ENCODE measurements at regions not wholly inside any gene's neighbourhood (a gene's known extent, or its start where the extent isn't known, plus 50 kb on each side); places are given as distances from the start of the nearest gene placed in this dataset.

DNA sequence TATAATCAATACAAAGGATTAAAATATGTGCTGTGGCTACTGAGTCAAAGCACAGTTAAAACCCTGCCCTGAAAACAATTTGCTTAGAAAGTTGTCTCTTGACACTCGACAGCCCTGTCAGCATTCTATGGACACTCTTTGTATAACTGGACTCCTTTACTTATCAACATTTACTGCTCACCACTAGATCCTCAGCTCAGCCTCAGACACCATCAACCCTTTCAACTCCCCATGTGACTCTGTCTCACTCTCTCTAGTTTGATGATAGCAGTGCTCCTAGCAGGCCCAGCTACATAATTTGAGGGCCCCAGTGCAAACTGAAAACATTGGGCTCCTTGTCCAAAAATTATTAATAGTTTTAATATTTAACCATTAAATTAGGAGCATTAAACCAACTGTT lies 181.8 kb downstream of the TENT5A start:
- Histone ChIP-seq H3K27ac (no peak overlapping the region), H3K4me1 (no peaks in the 10 kb centered on the region), H3K9me3 (no peaks in the 10 kb centered on the region), H3K27me3 (no peaks in the 10 kb centered on the region), H3K36me3 (no peaks in the 10 kb centered on the region), H3K4me3 (no peak overlapping the region)
- intact Hi-C loops (cut with DNase I; ENCODE audit: low total_unique reads) = no loop called here
- DNase-seq (ENCODE audit: low spot score in 2 of 2) = no peak
- no peak for TF ChIP-seq CTCF (IDR thresholded peaks at IDR 0.05)
- TF ChIP-seq POLR2A (IDR thresholded peaks at IDR 0.05) = no peak
- no peak for TF ChIP-seq POLR2AphosphoS5 (IDR thresholded peaks at IDR 0.05)

GRCh38 chr6:81568973-81569372 lies 183.5 kb downstream of the TENT5A start:
- no peaks in the 10 kb centered on the region for H3K4me1 ChIP-seq
- H3K27me3 ChIP-seq = no peaks in the 10 kb centered on the region
- no peak for DNase-seq (ENCODE audit: low spot score in 2 of 2)
- H3K4me3 ChIP-seq = no peak overlapping the region
- no peak for TF ChIP-seq POLR2AphosphoS5 (IDR thresholded peaks at IDR 0.05)
- TF ChIP-seq CTCF (IDR thresholded peaks at IDR 0.05) = no peak
- no peak for TF ChIP-seq POLR2A (IDR thresholded peaks at IDR 0.05)
- no peaks in the 10 kb centered on the region for H3K36me3 ChIP-seq
- H3K27ac ChIP-seq = no peak overlapping the region
- no peaks in the 10 kb centered on the region for H3K9me3 ChIP-seq
- intact Hi-C loops (cut with DNase I; ENCODE audit: low total_unique reads) = no loop called here

GRCh38 chr6:81565071-81565470 lies 187.4 kb downstream of the TENT5A start:
- intact Hi-C loops (cut with DNase I; ENCODE audit: low total_unique reads) = no loop called here
- Histone ChIP-seq H3K4me3 (no peak overlapping the region), H3K27me3 (no peaks in the 10 kb centered on the region), H3K9me3 (no peaks in the 10 kb centered on the region), H3K36me3 (no peaks in the 10 kb centered on the region), H3K27ac (no peak overlapping the region), H3K4me1 (no peaks in the 10 kb centered on the region)
- DNase-seq (ENCODE audit: low spot score in 2 of 2) = no peak
- no peak for TF ChIP-seq POLR2A (IDR thresholded peaks at IDR 0.05)
- no peak for TF ChIP-seq POLR2AphosphoS5 (IDR thresholded peaks at IDR 0.05)
- TF ChIP-seq CTCF (IDR thresholded peaks at IDR 0.05) = no peak

DNA sequence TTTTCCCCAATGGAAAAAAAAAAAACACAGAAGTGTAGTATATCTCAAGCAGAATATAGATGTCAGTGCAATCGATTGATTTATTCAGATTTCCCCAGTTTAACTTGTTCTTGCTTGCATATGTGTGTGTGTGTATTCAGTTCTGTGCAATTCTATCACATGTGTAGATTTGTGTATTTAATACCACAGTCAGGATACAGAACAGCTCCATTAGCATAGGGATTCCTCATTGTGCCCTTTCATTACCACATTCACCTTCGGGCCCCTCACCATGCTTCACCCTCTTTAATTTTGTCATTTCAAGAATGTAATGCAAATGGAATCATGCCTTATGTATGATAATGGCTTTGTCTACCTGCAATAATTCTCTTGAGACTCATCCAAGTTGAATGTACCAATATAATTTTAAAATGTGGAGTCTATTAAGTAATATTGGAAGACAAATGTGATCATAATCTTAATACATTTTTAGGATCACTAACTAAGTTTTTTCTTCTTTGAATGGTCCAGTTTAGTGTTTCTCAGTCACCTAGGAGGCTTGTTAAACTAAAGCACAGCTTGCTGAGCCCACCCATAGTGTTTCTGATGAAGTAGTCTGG lies 187.9 kb downstream of the TENT5A start:
- Histone ChIP-seq H3K9me3 (no peaks in the 10 kb centered on the region), H3K4me3 (no peak overlapping the region), H3K4me1 (no peaks in the 10 kb centered on the region), H3K27me3 (no peaks in the 10 kb centered on the region), H3K36me3 (no peaks in the 10 kb centered on the region), H3K27ac (no peak overlapping the region)
- TF ChIP-seq POLR2AphosphoS5 (IDR thresholded peaks at IDR 0.05) = no peak
- no peak for TF ChIP-seq POLR2A (IDR thresholded peaks at IDR 0.05)
- no peak for TF ChIP-seq CTCF (IDR thresholded peaks at IDR 0.05)
- DNase-seq (ENCODE audit: low spot score in 2 of 2) = no peak
- intact Hi-C loops (cut with DNase I; ENCODE audit: low total_unique reads) = no loop called here

DNA sequence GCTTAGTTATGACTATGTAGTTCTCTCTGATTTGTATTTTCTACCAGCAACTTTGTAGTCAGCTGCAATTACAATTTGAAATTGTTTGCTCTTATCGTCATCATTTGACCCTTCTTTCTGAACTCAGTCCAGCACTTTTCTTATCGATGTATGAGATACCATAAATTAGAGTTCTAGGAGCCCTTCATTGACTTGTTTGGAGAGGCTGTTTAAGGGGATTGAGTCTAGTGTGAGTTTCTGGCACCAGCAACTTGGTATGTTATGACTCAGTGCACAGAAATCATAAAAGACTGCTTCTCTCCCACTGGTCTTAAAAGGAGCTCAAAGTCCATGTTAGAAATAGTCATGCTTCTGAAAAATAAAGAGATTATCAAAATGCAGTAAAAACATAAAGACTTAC lies 190.3 kb downstream of the TENT5A start:
- Histone ChIP-seq H3K4me3 (no peak overlapping the region), H3K27ac (no peak overlapping the region), H3K4me1 (no peaks in the 10 kb centered on the region), H3K36me3 (no peaks in the 10 kb centered on the region), H3K9me3 (no peaks in the 10 kb centered on the region), H3K27me3 (no peaks in the 10 kb centered on the region)
- TF ChIP-seq POLR2AphosphoS5 (IDR thresholded peaks at IDR 0.05) = no peak
- TF ChIP-seq POLR2A (IDR thresholded peaks at IDR 0.05) = no peak
- intact Hi-C loops (cut with DNase I; ENCODE audit: low total_unique reads) = no loop called here
- no peak for DNase-seq (ENCODE audit: low spot score in 2 of 2)

DNA sequence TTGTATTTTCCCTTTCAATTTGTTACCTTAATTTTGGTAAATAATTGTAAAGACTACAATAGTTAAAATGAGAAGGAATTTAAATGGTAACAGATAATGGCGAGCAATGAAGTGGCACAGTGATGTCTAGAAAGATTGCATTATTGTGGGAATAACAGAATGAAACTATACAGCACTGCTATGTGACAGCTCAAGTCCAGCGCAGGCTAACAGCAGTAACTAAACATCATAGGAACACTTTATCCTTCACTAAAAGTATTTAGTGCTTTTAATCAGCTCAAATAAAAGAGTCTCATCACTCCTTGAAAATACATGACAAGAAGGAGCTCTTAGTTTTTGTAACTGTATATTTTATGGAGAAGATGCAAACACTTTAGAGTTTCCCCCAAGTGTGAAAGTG lies 190.8 kb downstream of the TENT5A start:
- no peak for TF ChIP-seq CTCF (IDR thresholded peaks at IDR 0.05)
- TF ChIP-seq POLR2A (IDR thresholded peaks at IDR 0.05) = no peak
- no peak for TF ChIP-seq POLR2AphosphoS5 (IDR thresholded peaks at IDR 0.05)
- Histone ChIP-seq H3K27ac (no peak overlapping the region), H3K9me3 (no peaks in the 10 kb centered on the region), H3K27me3 (no peaks in the 10 kb centered on the region), H3K36me3 (no peaks in the 10 kb centered on the region), H3K4me3 (no peak overlapping the region), H3K4me1 (no peaks in the 10 kb centered on the region)
- no peak for DNase-seq (ENCODE audit: low spot score in 2 of 2)
- intact Hi-C loops (cut with DNase I; ENCODE audit: low total_unique reads) = no loop called here
